Tibial artery (tissue), 4 donors: ENCODE measurements at regions not wholly inside any gene's neighbourhood (a gene's known extent, or its start where the extent isn't known, plus 50 kb on each side); places are given as distances from the start of the nearest gene placed in this dataset.

Experiments
- DNase-seq, 2 donors: peaks; one replicate each; pipeline ENCODE4 v3.0.0-alpha.2; 2019
- H3K27ac ChIP-seq, 2 donors: fragments of 200-600 bp; sonication (generic) in 1 of 2; 1 replicate in 1 of 2; 2 replicates in 1 of 2; pipeline ENCODE4 v1.5.1; 2018 to 2019; ENCODE audit warnings: mild to moderate bottlenecking in 1 of 2
- H3K27me3 ChIP-seq, 2 donors: fragments of 200-600 bp; sonication (generic) in 1 of 2; one replicate each; pipeline versions ENCODE4 v1.5.1 to v1.6.0; 2016 to 2019
- H3K36me3 ChIP-seq, 3 donors: fragments of 200-600 bp; sonication (generic) in 2 of 3; one replicate each; pipeline ENCODE4 v1.5.1; 2016 to 2019; ENCODE audit warnings: mild to moderate bottlenecking in 2 of 3
- H3K4me1 ChIP-seq, 4 donors: fragments of 200-600 bp; sonication (generic) in 2 of 4; 1 replicate in 3 of 4; 2 replicates in 1 of 4; pipeline ENCODE4 v1.5.1; 2016 to 2019
- H3K4me3 ChIP-seq, 2 donors: fragments of 200-600 bp; sonication (generic) in 1 of 2; 1 replicate in 1 of 2; 2 replicates in 1 of 2; pipeline ENCODE4 v1.5.1; 2018 to 2019; ENCODE audit warnings: mild to moderate bottlenecking in 2 of 2
- H3K9me3 ChIP-seq, 3 donors: fragments of 200-600 bp; sonication (generic) in 1 of 3; one replicate each; pipeline ENCODE4 v1.5.1; 2016 to 2019
- intact Hi-C: fragments of 100-400 bp; cut with DNase I; formaldehyde crosslinking; loops from one replicate; pipeline ENCODE4 v1.15.0; 2023; ENCODE audit warnings: low total_unique reads
- TF ChIP-seq, protein P1 (sequence below), 2 experiments: fragments of 200-600 bp in 1 of 2; fragments of 450-650 bp in 1 of 2; IDR thresholded peaks; one replicate each; pipeline ENCODE4 v1.5.1; 2017 to 2019; ENCODE audit warnings: antibody characterized with exemption in 2 of 2, mild to moderate bottlenecking in 1 of 2, moderate library complexity in 1 of 2

DNA sequence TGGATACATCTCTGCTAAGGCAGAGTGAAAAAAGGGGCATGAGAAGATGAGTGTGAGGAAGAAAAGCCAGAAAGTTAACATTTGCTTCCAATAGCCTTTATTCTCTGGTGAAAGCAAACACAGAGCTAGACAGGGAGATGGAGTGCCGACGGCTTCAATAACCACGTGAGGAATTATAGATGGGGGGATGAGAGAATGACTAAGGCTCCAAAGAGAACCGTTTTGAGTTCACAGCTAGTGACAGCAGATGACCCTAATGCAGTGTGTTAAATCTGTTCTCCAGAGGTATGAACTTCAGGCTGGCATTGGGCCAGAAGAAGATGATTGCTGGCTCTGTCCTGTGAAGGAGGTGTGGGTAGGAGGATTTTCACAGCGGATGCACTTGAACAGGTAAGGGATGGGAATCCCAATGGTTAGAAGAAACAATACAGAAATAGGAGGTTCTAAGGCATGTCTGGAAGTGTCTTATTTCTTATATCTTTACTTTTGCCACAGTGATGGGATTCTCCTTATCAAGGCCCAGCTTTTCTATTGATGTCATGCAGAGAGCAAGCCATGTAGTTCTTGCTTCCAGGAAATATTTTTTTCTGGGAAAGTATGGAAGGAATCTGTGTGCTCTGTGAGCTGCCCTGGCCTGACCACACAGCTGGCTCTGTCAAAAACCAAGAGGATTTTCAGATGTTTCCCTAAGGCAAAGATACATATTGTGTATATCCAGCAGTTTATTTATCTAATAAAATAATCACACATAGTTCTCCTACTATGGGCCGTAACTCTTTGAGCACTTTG lies 573.8 kb downstream of the LTN1 start:
- Histone ChIP-seq H3K9me3 (no peaks in the 10 kb centered on the region), H3K4me1 (peaks cover 0 to 32% (median 4%) of the 10 kb centered on the region in 4 donors), H3K27me3 (no peaks in the 10 kb centered on the region), H3K36me3 (no peaks in the 10 kb centered on the region), H3K4me3 (no peak overlapping the region), H3K27ac (no peak overlapping the region)
- DNase-seq = no peak
- TF ChIP-seq, protein P1, sequence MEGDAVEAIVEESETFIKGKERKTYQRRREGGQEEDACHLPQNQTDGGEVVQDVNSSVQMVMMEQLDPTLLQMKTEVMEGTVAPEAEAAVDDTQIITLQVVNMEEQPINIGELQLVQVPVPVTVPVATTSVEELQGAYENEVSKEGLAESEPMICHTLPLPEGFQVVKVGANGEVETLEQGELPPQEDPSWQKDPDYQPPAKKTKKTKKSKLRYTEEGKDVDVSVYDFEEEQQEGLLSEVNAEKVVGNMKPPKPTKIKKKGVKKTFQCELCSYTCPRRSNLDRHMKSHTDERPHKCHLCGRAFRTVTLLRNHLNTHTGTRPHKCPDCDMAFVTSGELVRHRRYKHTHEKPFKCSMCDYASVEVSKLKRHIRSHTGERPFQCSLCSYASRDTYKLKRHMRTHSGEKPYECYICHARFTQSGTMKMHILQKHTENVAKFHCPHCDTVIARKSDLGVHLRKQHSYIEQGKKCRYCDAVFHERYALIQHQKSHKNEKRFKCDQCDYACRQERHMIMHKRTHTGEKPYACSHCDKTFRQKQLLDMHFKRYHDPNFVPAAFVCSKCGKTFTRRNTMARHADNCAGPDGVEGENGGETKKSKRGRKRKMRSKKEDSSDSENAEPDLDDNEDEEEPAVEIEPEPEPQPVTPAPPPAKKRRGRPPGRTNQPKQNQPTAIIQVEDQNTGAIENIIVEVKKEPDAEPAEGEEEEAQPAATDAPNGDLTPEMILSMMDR (IDR thresholded peaks at IDR 0.05) = no peak
- intact Hi-C loops = no loop called here

DNA sequence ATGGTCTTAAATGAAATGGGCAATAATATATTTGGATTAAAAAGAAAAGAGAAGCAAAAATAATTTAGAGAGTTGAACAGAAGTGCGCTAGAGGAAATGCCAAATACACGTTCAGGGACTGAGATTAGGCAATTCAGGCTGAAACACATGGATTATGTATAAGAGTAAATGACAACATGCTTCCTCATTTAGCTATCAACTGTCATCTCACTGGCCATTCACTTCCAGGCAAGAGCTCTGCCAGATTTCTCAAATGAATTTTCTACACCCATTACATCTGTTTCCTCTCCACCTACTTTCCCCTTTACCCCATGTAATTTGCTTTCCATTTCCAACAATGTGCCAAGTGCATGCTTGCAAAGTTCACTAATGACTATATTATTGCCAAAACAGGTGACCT lies 582.4 kb downstream of the LTN1 start:
- TF ChIP-seq, protein P1 (IDR thresholded peaks at IDR 0.05) = no peak
- Histone ChIP-seq H3K4me1 (no peaks in the 10 kb centered on the region), H3K36me3 (no peaks in the 10 kb centered on the region), H3K27me3 (no peaks in the 10 kb centered on the region), H3K27ac (no peak overlapping the region), H3K9me3 (no peaks in the 10 kb centered on the region), H3K4me3 (no peak overlapping the region)
- no peak for DNase-seq
- intact Hi-C loops = no loop called here

DNA sequence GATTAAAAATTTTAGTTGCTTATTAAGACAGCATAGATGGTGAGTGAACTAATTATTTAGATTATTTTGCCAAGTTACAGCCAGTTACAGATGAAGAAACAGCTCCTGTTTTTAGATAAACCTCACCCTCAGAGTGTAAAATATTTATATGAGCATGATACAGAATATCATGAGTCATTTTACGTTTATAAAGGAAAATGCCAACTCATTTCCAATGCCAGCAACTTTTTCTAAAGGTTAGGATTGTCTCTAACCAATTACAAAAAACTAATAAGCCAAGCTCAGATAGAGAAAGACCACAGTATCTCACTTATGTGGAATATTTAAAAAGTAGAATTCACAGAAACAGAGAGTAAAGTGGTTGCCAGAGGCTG lies 590.1 kb downstream of the LTN1 start:
- Histone ChIP-seq H3K36me3 (no peaks in the 10 kb centered on the region), H3K27ac (no peak overlapping the region), H3K9me3 (no peaks in the 10 kb centered on the region), H3K4me3 (no peak overlapping the region), H3K27me3 (no peaks in the 10 kb centered on the region), H3K4me1 (no peaks in the 10 kb centered on the region)
- DNase-seq = no peak
- intact Hi-C loops = no loop called here
- TF ChIP-seq, protein P1 (IDR thresholded peaks at IDR 0.05) = no peak

DNA sequence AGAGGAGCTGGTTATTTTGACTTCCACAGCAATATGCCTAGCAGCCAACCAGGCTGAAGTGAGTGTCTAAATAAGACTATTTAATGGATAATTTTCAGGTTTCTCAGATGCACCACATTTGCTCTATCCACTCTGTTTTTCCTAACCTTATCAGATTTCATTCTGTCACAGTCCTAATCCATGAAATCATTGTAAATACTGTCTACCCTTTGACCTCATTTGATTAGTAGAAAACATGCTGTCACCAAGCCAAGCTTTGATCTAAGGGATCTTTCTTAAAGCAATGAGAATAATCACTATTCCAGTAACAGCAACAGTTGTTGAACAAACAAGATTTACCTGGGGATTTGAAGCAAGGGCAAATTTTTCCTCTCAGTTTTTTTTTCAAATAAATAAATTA lies 595.6 kb downstream of the LTN1 start:
- no peaks in the 10 kb centered on the region for H3K9me3 ChIP-seq
- H3K4me1 ChIP-seq = no peaks in the 10 kb centered on the region
- intact Hi-C loops = no loop called here
- H3K36me3 ChIP-seq = no peaks in the 10 kb centered on the region
- DNase-seq = no peak
- no peak overlapping the region for H3K4me3 ChIP-seq
- H3K27me3 ChIP-seq = no peaks in the 10 kb centered on the region
- H3K27ac ChIP-seq = no peak overlapping the region
- TF ChIP-seq, protein P1 (IDR thresholded peaks at IDR 0.05) = no peak

GRCh38 chr21:28396421-28396820 lies 596.3 kb downstream of the LTN1 start:
- Histone ChIP-seq H3K4me1 (no peaks in the 10 kb centered on the region), H3K27me3 (no peaks in the 10 kb centered on the region), H3K9me3 (no peaks in the 10 kb centered on the region), H3K27ac (no peak overlapping the region), H3K36me3 (no peaks in the 10 kb centered on the region), H3K4me3 (no peak overlapping the region)
- DNase-seq = no peak
- TF ChIP-seq, protein P1 (IDR thresholded peaks at IDR 0.05) = no peak
- intact Hi-C loops = no loop called here
